ENCODE measurements at regions not wholly inside any gene's neighbourhood (a gene's known extent, or its start where the extent isn't known, plus 50 kb on each side); places are given as distances from the start of the nearest gene placed in this dataset.

DNA sequence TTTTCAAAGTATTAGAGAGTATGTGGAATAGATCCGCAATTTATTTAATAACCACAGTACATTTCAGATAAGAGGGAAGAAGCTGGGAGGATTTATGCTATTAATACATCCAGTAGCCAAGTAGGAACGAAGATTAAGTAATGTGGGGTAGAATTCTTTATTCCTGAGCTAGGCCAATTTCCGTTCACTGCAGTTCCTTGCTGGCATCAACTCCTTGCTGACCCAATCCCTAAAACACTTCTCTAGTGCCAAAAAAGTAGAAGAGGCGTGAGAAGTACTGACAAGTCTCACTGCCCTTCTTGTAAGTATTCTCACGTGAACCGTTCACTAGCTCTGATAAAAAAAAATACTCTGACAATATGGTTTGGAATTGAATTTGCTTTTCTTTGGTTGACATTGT is 211.4 kb downstream of the EPHA4 start:
- Mint-ChIP-seq H3K9me3 (no peaks in the 10 kb centered on the region), H3K36me3 (ENCODE audit: low read depth) (no peaks in the 10 kb centered on the region), H3K27me3 (peaks cover 5% of the 10 kb centered on the region), H3K4me3 (no peak overlapping the region), H3K27ac (no peak overlapping the region), H3K4me1 (no peaks in the 10 kb centered on the region)
- POLR2A ChIA-PET = no interaction called here
- no peak for ATAC-seq (ENCODE audit: low read depth)
- DNase-seq = no peak
- intact Hi-C loops (cut with micrococcal nuclease) = no loop called here
- CTCF ChIA-PET = no interaction called here
- TF ChIP-seq CTCF (IDR thresholded peaks at IDR 0.05) = no peak

GRCh38 chr2:221361633-221362032 is 210.5 kb downstream of the EPHA4 start:
- H3K36me3 Mint-ChIP-seq (ENCODE audit: low read depth) = no peaks in the 10 kb centered on the region
- DNase-seq = no peak
- H3K27ac Mint-ChIP-seq = no peak overlapping the region
- H3K27me3 Mint-ChIP-seq = peaks cover 5% of the 10 kb centered on the region
- ChIA-PET POLR2A (no interaction called here), CTCF (no interaction called here)
- no peak for TF ChIP-seq CTCF (IDR thresholded peaks at IDR 0.05)
- intact Hi-C loops (cut with micrococcal nuclease) = no loop called here
- no peaks in the 10 kb centered on the region for H3K9me3 Mint-ChIP-seq
- H3K4me3 Mint-ChIP-seq = no peak overlapping the region
- H3K4me1 Mint-ChIP-seq = no peaks in the 10 kb centered on the region
- ATAC-seq (ENCODE audit: low read depth) = no peak

DNA sequence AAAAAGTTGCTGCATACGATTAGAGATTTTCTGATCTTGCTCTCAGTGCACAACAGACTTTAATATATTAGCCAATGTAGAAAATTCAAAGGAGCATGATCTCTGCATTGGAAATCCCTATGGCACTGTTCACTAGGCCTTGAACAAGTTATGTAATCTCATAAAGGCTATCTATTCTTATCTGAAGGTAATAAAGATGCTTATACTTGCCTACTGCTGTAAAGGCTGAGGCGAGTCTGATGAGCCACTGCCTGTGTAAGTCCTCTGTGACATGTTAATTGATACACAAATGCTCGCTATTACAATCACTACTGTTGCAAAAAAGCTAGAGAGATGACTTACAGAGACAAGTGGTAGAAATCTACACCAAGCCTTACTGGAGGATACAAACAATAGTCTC is 207.4 kb downstream of the EPHA4 start:
- ATAC-seq (ENCODE audit: low read depth) = no peak
- POLR2A ChIA-PET = no interaction called here

More for the DNA sequence above, 207.4 kb downstream of the EPHA4 start:
- intact Hi-C loops (cut with micrococcal nuclease) = no loop called here
- no peak for DNase-seq
- H3K27ac Mint-ChIP-seq = no peak overlapping the region
- CTCF ChIA-PET = no interaction called here
- no peak for TF ChIP-seq CTCF (IDR thresholded peaks at IDR 0.05)
- peaks cover 7% of the 10 kb centered on the region for H3K27me3 Mint-ChIP-seq
- H3K36me3 Mint-ChIP-seq (ENCODE audit: low read depth) = no peaks in the 10 kb centered on the region
- H3K9me3 Mint-ChIP-seq = no peaks in the 10 kb centered on the region
- no peaks in the 10 kb centered on the region for H3K4me1 Mint-ChIP-seq
- no peak overlapping the region for H3K4me3 Mint-ChIP-seq
